Panc1 (cell line): ENCODE measurements at regions not wholly inside any gene's neighbourhood (a gene's known extent, or its start where the extent isn't known, plus 50 kb on each side); places are given as distances from the start of the nearest gene placed in this dataset.

ENCODE experiments used
- ATAC-seq: fragments of 200-7000 bp; cut with Tn5 transposase; 2 replicates; pipeline ENCODE4 v1.9.1; 2020; ENCODE audit warnings: mild to moderate bottlenecking, moderate library complexity
- BruUV-seq: library from RNA; stranded (reverse); fragments of 400-500 nt; replicated peaks from 2 replicates; lab custom pipeline; 2021; lab: Mats Ljungman, UMichigan
- CTCF ChIA-PET: fragments of 300-600 bp; sonication (Branson Sonifier 250); formaldehyde crosslinking; loops from one replicate; lab custom pipeline; 2022; ENCODE audit warnings: antibody characterized with exemption; lab: Charles Lee
- POLR2A ChIA-PET: fragments of 300-600 bp; sonication (Branson Sonifier 250); formaldehyde crosslinking; loops from one replicate; lab custom pipeline; 2022; ENCODE audit warnings: antibody characterized with exemption; lab: Charles Lee
- DNase-seq: peaks from one replicate; pipeline ENCODE4 v3.0.0-alpha.2; 2010; ENCODE audit warnings: low read depth, low spot score
- H3K27ac ChIP-seq: 2 replicates; pipeline ENCODE4 v1.5.1; 2011; ENCODE audit warnings: mild to moderate bottlenecking, low read length, inconsistent platforms
- H3K27me3 ChIP-seq: fragments of 200-500 bp; sonication (Bioruptor generic); 2 replicates; pipeline ENCODE4 v1.6.0; 2014; ENCODE audit warnings: low read length, inconsistent platforms; ENCODE audit not compliant: control insufficient read depth, insufficient read depth
- H3K36me3 ChIP-seq: fragments of 200-500 bp; sonication (Bioruptor generic); 2 replicates; pipeline ENCODE4 v1.5.1; 2014; ENCODE audit warnings: inconsistent platforms, mild to moderate bottlenecking, low read length, moderate library complexity; ENCODE audit not compliant: control insufficient read depth, insufficient read depth
- H3K4me1 ChIP-seq: 2 replicates; pipeline ENCODE4 v1.5.1; 2011; ENCODE audit warnings: inconsistent platforms, mild to moderate bottlenecking, low read length, moderate library complexity; ENCODE audit not compliant: control insufficient read depth, insufficient read depth
- H3K4me3 ChIP-seq, 2 experiments: 2 replicates each; pipeline ENCODE4 v1.5.1; 2011 to 2012; ENCODE audit warnings: low read depth in 2 of 2, low read length in 2 of 2, mild to moderate bottlenecking in 2 of 2, inconsistent platforms in 1 of 2, moderate library complexity in 1 of 2
- H3K9me3 ChIP-seq: fragments of 200-500 bp; sonication (Bioruptor generic); 2 replicates; pipeline ENCODE4 v1.5.1; 2014; ENCODE audit warnings: low read depth, mild to moderate bottlenecking, inconsistent platforms, low read length, moderate library complexity; ENCODE audit not compliant: control insufficient read depth, insufficient read depth
- CTCF ChIP-seq: fragments of 450-650 bp; IDR thresholded peaks from 2 replicates; pipeline ENCODE4 v1.5.1; 2017; ENCODE audit warnings: mild to moderate bottlenecking
- POLR2AphosphoS5 ChIP-seq: IDR thresholded peaks from 2 replicates; pipeline ENCODE4 v1.6.1; 2012; ENCODE audit warnings: mild to moderate bottlenecking, low read depth, low read length, moderate library complexity
- REST ChIP-seq, 2 experiments: IDR thresholded peaks; 2 replicates each; pipeline ENCODE4 v1.6.1; 2011 to 2012; ENCODE audit warnings: low read depth in 2 of 2, control low read depth in 1 of 2, low read length in 1 of 2, mild to moderate bottlenecking in 1 of 2, moderate library complexity in 1 of 2; ENCODE audit not compliant: insufficient read depth in 1 of 2
- SIN3A ChIP-seq: IDR thresholded peaks from 2 replicates; pipeline ENCODE4 v1.6.1; 2012; ENCODE audit warnings: low read depth, mild to moderate bottlenecking, low read length, moderate library complexity, borderline replicate concordance; ENCODE audit not compliant: insufficient read depth
- TCF7L2 ChIP-seq: IDR thresholded peaks from 2 replicates; pipeline ENCODE4 v1.6.1; 2011; ENCODE audit warnings: mild to moderate bottlenecking, low read depth, low read length, inconsistent platforms
- in situ Hi-C: cut with HindIII; loops from 2 replicates; pipeline ENCODE4 v1.10.0; 2016; ENCODE audit warnings: low sequenced_read_pairs, low pct_unique_long_range_greater_than_20kb
- intact Hi-C: fragments of 100-400 bp; cut with micrococcal nuclease; formaldehyde crosslinking; loops from one replicate; pipeline ENCODE4 v1.10.0; 2022; ENCODE audit not compliant: unreplicated experiment

GRCh38 chr13:91042870-91043269 lies 304.6 kb upstream of the MIR17HG start:
- no peak for TF ChIP-seq CTCF
- TF ChIP-seq REST (IDR thresholded peaks at IDR 0.05; ENCODE audit: insufficient read depth in 1 of 2, low read depth in 2 of 2, low read length in 1 of 2): no peak
- no peak for TF ChIP-seq SIN3A
- TF ChIP-seq TCF7L2: no peak
- TF ChIP-seq POLR2AphosphoS5: no peak
- in situ Hi-C loops (no loop called here), intact Hi-C loops (no loop called here)
- POLR2A ChIA-PET: no interaction called here
- CTCF ChIA-PET: no interaction called here
- H3K27ac ChIP-seq: no peak overlapping the region
- no peaks in the 10 kb centered on the region for H3K4me1 ChIP-seq
- H3K9me3 ChIP-seq: no peaks in the 10 kb centered on the region
- H3K4me3 ChIP-seq: no peak overlapping the region
- no peaks in the 10 kb centered on the region for H3K27me3 ChIP-seq
- ATAC-seq (no peak), DNase-seq (no peak)
- BruUV-seq: no TSS peak
- no peaks in the 10 kb centered on the region for H3K36me3 ChIP-seq

- POLR2A ChIA-PET: no interaction called here
- in situ Hi-C loops: no loop called here
Measured at GRCh38 chr13:91045351-91046034, 302.0 kb upstream of the MIR17HG start.

More at GRCh38 chr13:91045351-91046034, 302.0 kb upstream of the MIR17HG start:
- ATAC-seq (no peak), DNase-seq (peak; percentile 7)
- Histone ChIP-seq H3K36me3 (no peaks in the 10 kb centered on the region), H3K4me3 (no peak overlapping the region), H3K27me3 (no peaks in the 10 kb centered on the region), H3K9me3 (no peaks in the 10 kb centered on the region), H3K4me1 (no peaks in the 10 kb centered on the region), H3K27ac (no peak overlapping the region)
- no TSS peak for BruUV-seq
- intact Hi-C loops: no loop called here
- CTCF ChIA-PET: no interaction called here
- peak; percentile 44; the same call in 1 of the 2 replicates for TF ChIP-seq CTCF
- no peak for TF ChIP-seq REST (IDR thresholded peaks at IDR 0.05; ENCODE audit: insufficient read depth in 1 of 2, low read depth in 2 of 2, low read length in 1 of 2)
- TF ChIP-seq POLR2AphosphoS5: no peak
- TF ChIP-seq TCF7L2: no peak
- TF ChIP-seq SIN3A: no peak
